ENCODE measurements at regions not wholly inside any gene's neighbourhood (a gene's known extent, or its start where the extent isn't known, plus 50 kb on each side); places are given as distances from the start of the nearest gene placed in this dataset.
A peak's percentile ranks its signal among the peaks of the same experiment; 100 is the strongest.
"Not testable (repeated sequence)": the region's sequence is repeated elsewhere in the genome, so short reads cannot be mapped to it uniquely, and the experiment has no call there.

DNA sequence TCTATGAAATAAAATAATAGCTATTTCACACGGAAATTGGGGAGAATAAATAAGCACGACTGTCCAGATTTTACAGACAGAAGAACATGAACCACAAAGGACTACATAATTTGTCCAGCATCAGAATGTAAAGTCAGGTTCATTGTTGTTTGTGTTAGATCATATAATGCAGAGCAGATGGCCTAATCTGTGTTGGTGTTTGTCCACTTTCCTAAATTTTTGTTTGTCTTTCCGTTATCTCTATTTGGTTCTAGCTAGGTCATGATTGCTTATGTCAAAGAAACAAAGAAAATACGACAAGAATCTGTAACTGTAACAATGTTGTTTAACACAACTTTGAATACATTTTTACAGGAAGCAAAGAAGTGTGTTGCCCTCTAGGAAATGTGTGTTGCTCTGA, 75.6 kb upstream of the ANKRD28 start:
- DNase-seq (ENCODE audit: low read depth), result no peak
- H3K4me3 ChIP-seq (ENCODE audit: low read depth, low read length), result no peak overlapping the region
- TF ChIP-seq, protein P1, sequence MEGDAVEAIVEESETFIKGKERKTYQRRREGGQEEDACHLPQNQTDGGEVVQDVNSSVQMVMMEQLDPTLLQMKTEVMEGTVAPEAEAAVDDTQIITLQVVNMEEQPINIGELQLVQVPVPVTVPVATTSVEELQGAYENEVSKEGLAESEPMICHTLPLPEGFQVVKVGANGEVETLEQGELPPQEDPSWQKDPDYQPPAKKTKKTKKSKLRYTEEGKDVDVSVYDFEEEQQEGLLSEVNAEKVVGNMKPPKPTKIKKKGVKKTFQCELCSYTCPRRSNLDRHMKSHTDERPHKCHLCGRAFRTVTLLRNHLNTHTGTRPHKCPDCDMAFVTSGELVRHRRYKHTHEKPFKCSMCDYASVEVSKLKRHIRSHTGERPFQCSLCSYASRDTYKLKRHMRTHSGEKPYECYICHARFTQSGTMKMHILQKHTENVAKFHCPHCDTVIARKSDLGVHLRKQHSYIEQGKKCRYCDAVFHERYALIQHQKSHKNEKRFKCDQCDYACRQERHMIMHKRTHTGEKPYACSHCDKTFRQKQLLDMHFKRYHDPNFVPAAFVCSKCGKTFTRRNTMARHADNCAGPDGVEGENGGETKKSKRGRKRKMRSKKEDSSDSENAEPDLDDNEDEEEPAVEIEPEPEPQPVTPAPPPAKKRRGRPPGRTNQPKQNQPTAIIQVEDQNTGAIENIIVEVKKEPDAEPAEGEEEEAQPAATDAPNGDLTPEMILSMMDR (IDR thresholded peaks at IDR 0.05; ENCODE audit: insufficient read depth, low read depth, low read length), result no peak

DNA sequence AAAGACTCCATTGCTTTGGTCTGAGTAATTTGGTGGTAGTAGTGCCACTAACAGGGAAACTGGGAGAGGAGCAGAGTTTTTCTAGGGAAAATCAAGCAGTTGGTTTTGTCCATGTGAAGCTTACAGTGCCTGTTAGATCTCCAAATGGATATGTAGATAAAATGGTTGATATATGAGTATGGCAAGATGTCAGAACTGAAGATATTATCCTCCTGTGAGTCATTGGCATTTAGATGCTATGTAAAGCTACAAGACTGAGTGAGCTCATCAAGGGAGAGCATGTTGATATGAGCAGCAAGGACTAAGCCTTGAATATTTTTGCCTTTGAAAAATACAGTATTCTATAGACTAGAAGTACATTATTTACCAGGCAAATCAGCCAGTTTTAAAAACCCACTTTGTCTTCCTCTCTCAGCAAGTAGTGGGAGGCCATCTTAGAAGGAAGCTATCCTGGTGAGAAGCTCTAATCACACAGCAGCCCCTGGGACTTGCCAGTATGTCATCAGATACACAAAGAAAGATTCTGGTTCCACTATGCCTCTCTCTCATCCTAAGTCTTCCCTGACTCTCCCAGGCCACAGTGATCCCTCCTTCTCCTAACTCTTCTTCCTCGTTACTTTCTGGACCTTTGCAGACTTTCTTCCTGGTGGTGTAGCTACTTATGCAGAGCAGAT, 77.4 kb upstream of the ANKRD28 start:
- H3K4me3 ChIP-seq (ENCODE audit: low read depth, low read length), result no peak overlapping the region
- peak; percentile 63 for DNase-seq (ENCODE audit: low read depth)
- TF ChIP-seq, protein P1 (IDR thresholded peaks at IDR 0.05; ENCODE audit: insufficient read depth, low read depth, low read length), result no peak

DNA sequence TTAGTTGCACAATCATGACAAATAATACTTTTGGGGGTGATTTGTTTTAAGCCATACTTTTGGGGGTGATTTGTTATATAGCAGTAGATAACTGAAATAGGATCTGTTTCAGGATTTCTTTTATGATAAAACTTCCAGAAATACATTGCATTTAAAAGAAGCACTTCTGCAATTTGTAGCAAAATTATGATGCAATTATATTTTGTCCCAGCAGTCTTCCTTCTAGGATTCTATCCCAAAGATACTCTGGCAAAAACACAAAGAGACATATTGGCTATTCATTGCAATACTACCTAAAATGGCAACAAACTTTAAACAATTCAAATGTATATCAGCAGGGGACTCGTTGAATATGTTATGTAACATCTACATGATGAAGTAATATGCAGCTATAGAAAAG, 78.9 kb upstream of the ANKRD28 start:
- TF ChIP-seq, protein P1 (IDR thresholded peaks at IDR 0.05; ENCODE audit: insufficient read depth, low read depth, low read length), result no peak
- H3K4me3 ChIP-seq (ENCODE audit: low read depth, low read length), result no peak overlapping the region
- no peak for DNase-seq (ENCODE audit: low read depth)

DNA sequence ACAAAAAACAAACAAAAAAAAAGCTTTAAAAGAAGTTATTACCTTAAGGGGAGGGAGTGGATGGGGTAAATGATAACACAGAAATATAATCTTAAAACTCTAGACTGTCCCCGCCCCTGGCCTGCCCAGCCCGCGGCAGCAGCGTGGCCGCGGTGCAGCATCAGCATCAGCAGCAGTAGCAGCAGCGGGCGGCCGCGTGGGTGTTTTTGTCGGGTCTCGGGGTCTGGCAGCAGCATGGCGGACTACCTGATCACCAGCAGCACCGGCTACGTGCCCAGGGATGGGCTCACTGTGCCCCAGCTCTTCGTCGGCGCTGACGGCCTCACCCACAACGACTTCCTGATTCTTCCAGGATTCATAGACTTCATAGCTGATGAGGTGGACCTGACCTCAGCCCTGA, 80.0 kb upstream of the ANKRD28 start:
- H3K4me3 ChIP-seq (ENCODE audit: low read depth, low read length), result no peak overlapping the region
- TF ChIP-seq, protein P1 (IDR thresholded peaks at IDR 0.05; ENCODE audit: insufficient read depth, low read depth, low read length), result no peak
- DNase-seq (ENCODE audit: low read depth), result no peak

DNA sequence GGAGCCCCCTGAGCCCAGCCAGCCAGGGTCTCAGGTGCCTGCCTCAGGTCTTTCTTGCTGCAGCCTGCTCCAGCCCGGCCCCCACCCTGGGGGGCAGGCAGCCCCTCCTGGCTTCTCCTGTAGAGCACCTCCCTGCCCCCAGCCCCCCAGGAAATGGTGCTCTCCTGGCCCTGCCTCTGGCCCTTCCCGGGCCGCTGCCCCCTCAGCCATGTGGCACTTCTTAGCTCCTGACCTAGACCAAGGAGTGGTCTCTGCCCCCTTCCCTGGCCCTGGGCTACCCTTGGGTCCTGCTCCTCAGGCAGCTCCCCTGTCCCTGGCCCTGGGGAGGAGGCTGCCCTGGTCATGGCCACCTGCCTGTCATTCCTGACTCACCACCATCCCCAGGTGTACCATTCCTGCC, 82.0 kb upstream of the ANKRD28 start:
- not testable (repeated sequence) for H3K4me3 ChIP-seq (ENCODE audit: low read depth, low read length); DNase-seq (ENCODE audit: low read depth)

DNA sequence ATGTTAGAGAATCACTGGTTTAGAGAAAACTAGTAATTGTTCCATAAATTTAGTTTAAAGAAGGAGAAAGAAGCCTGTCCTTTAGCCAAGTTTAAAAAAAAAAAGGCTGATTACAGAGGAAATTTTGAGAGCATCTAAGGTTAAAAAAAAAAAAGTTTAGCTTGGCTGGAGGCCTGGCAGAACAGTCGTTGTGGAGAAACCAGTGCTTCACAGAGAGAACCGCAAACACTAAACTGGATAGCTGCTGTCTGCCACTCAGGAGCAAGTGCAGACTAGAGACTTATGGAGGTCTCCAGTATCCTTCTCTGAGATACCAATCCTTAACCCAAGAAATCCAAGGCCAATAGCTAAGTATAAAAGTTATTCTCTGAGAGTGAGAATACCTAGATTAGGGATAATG, 84.8 kb upstream of the ANKRD28 start:
- TF ChIP-seq, protein P1 (IDR thresholded peaks at IDR 0.05; ENCODE audit: insufficient read depth, low read depth, low read length), result no peak
- DNase-seq (ENCODE audit: low read depth), result no peak
- no peak overlapping the region for H3K4me3 ChIP-seq (ENCODE audit: low read depth, low read length)

DNA sequence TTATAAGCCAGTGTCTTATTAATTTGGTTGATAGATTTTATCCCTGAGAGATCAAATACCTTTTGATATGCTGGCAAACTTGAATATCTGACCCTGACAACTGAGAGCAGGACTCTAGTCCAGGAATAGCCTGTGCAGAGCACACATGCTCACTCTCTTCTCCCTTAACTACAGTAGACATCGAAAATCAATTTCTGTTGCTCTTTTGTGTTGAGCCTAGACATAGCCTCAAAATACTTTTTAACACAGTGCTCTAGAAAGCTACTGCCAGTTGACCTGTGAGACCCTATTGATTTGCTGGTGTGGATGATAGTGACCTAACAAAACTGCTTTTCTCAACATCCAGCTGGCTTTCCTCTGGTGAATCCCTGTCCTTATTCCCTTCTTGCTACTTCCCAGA, 86.4 kb upstream of the ANKRD28 start:
- no peak overlapping the region for H3K4me3 ChIP-seq (ENCODE audit: low read depth, low read length)
- TF ChIP-seq, protein P1 (IDR thresholded peaks at IDR 0.05; ENCODE audit: insufficient read depth, low read depth, low read length), result no peak
- DNase-seq (ENCODE audit: low read depth), result no peak

Data from fibroblast of villous mesenchyme (primary cell).